NCI-H526 treated with DMSO at 0.1 percent for 48 hours (cell line): ENCODE measurements at regions not wholly inside any gene's neighbourhood (a gene's known extent, or its start where the extent isn't known, plus 50 kb on each side); places are given as distances from the start of the nearest gene placed in this dataset.

ENCODE experiments used
- DNase-seq: peaks from one replicate; lab custom pipeline; 2025; lab: John Stamatoyannopoulos, UW

GRCh38 chr12:107320033-107320928 is 226.9 kb upstream of the CRY1 start:
- no peak for DNase-seq

- DNase-seq = no peak
Measured at GRCh38 chr12:107320929-107321631, 227.7 kb upstream of the CRY1 start.

- no peak for DNase-seq
Measured at GRCh38 chr12:107322063-107322462, 228.7 kb upstream of the CRY1 start.

- DNase-seq = no peak
Measured at GRCh38 chr12:107325075-107325608, 231.8 kb upstream of the CRY1 start.

GRCh38 chr12:107326237-107326636 is 232.9 kb upstream of the CRY1 start:
- no peak for DNase-seq

- no peak for DNase-seq
Measured at GRCh38 chr12:107327651-107328182, 234.4 kb upstream of the CRY1 start.

- no peak for DNase-seq
Measured at GRCh38 chr12:107328442-107329133, 235.2 kb upstream of the CRY1 start.

- no peak for DNase-seq
Measured at GRCh38 chr12:107329569-107330324, 236.4 kb upstream of the CRY1 start.

GRCh38 chr12:107330831-107331431 is 237.6 kb upstream of the CRY1 start:
- DNase-seq = no peak

- DNase-seq = no peak
Measured at GRCh38 chr12:107331471-107331870, 238.1 kb upstream of the CRY1 start.

GRCh38 chr12:107331912-107332311 is 238.6 kb upstream of the CRY1 start:
- no peak for DNase-seq

- no peak for DNase-seq
Measured at GRCh38 chr12:107332743-107333142, 239.4 kb upstream of the CRY1 start.

GRCh38 chr12:107335802-107336570 is 242.6 kb upstream of the CRY1 start:
- no peak for DNase-seq

- no peak for DNase-seq
Measured at GRCh38 chr12:107336695-107337094, 243.3 kb upstream of the CRY1 start.

GRCh38 chr12:107337346-107338095 is 244.2 kb upstream of the CRY1 start:
- DNase-seq = no peak

- DNase-seq = no peak
Measured at GRCh38 chr12:107339487-107339886, 246.1 kb upstream of the CRY1 start.

GRCh38 chr12:107339932-107340331 is 246.6 kb upstream of the CRY1 start:
- no peak for DNase-seq

GRCh38 chr12:107340898-107341297 is 247.5 kb upstream of the CRY1 start:
- no peak for DNase-seq

- DNase-seq = no peak
Measured at GRCh38 chr12:107344035-107344808, 250.9 kb upstream of the CRY1 start.
